ENCODE measurements at regions not wholly inside any gene's neighbourhood (a gene's known extent, or its start where the extent isn't known, plus 50 kb on each side); places are given as distances from the start of the nearest gene placed in this dataset.
A peak's percentile ranks its signal among the peaks of the same experiment; 100 is the strongest.

- no peak for DNase-seq
Observed at GRCh38 chr13:53885997-53886396, 857.4 kb downstream of the OLFM4 start.

- no peak for DNase-seq
Observed at GRCh38 chr13:53890696-53891095, 862.1 kb downstream of the OLFM4 start.

- no peak for DNase-seq
Observed at GRCh38 chr13:53901593-53901992, 873.0 kb downstream of the OLFM4 start.

- no peak for DNase-seq
Observed at GRCh38 chr13:53907891-53908290, 879.3 kb downstream of the OLFM4 start.

- DNase-seq: peak in 1 of 5 donors; percentile 4
Observed at GRCh38 chr13:53920916-53921315, 892.3 kb downstream of the OLFM4 start.

GRCh38 chr13:53921473-53921872, 892.9 kb downstream of the OLFM4 start:
- no peak for DNase-seq

- DNase-seq: no peak
Observed at GRCh38 chr13:53941588-53942190, 913.1 kb downstream of the OLFM4 start.

GRCh38 chr13:53946500-53946899, 917.9 kb downstream of the OLFM4 start:
- DNase-seq: no peak

GRCh38 chr13:53953183-53953582, 924.6 kb downstream of the OLFM4 start:
- DNase-seq: no peak

Data from T-helper 1 cell (primary cell).